Activated naive CD8-positive, alpha-beta T cell (primary cell): ENCODE measurements at regions not wholly inside any gene's neighbourhood (a gene's known extent, or its start where the extent isn't known, plus 50 kb on each side); places are given as distances from the start of the nearest gene placed in this dataset.
"Not testable (repeated sequence)": the region's sequence is repeated elsewhere in the genome, so short reads cannot be mapped to it uniquely, and the experiment has no call there.

Experiments used
- H3K27ac Mint-ChIP-seq: one replicate; pipeline ENCODE4 v1.8.0; 2021; ENCODE audit warnings: mixed read lengths
- H3K27me3 Mint-ChIP-seq: one replicate; pipeline ENCODE4 v1.8.0; 2021; ENCODE audit warnings: mixed read lengths
- H3K36me3 Mint-ChIP-seq: one replicate; pipeline ENCODE4 v1.8.0; 2021; ENCODE audit warnings: mixed read lengths
- H3K4me1 Mint-ChIP-seq: one replicate; pipeline ENCODE4 v1.8.0; 2021; ENCODE audit warnings: low read depth, mixed read lengths
- H3K4me3 Mint-ChIP-seq: one replicate; pipeline ENCODE4 v1.8.0; 2021; ENCODE audit warnings: mild to moderate bottlenecking, mixed read lengths
- H3K9me3 Mint-ChIP-seq: one replicate; pipeline ENCODE4 v1.8.0; 2021; ENCODE audit warnings: low read depth, mixed read lengths

GRCh38 chr10:124211921-124212320 is 118.5 kb upstream of the CHST15 start:
- Mint-ChIP-seq H3K27ac (no peak overlapping the region), H3K27me3 (peaks cover 2% of the 10 kb centered on the region), H3K4me1 (no peaks in the 10 kb centered on the region), H3K4me3 (no peak overlapping the region), H3K9me3 (peaks cover 4% of the 10 kb centered on the region), H3K36me3 (peaks cover 3% of the 10 kb centered on the region)

- peaks cover 2% of the 10 kb centered on the region for H3K27me3 Mint-ChIP-seq
- no peaks in the 10 kb centered on the region for H3K4me1 Mint-ChIP-seq
- H3K9me3 Mint-ChIP-seq, result peaks cover 4% of the 10 kb centered on the region
- peaks cover 3% of the 10 kb centered on the region for H3K36me3 Mint-ChIP-seq
- no peak overlapping the region for H3K27ac Mint-ChIP-seq
- H3K4me3 Mint-ChIP-seq, result no peak overlapping the region
Measured at GRCh38 chr10:124210263-124210662, 116.9 kb upstream of the CHST15 start.

GRCh38 chr10:124207391-124207790 is 114.0 kb upstream of the CHST15 start:
- peaks cover 2% of the 10 kb centered on the region for H3K27me3 Mint-ChIP-seq
- H3K4me3 Mint-ChIP-seq, result no peak overlapping the region
- peaks cover 4% of the 10 kb centered on the region for H3K9me3 Mint-ChIP-seq
- H3K4me1 Mint-ChIP-seq, result no peaks in the 10 kb centered on the region
- no peak overlapping the region for H3K27ac Mint-ChIP-seq
- H3K36me3 Mint-ChIP-seq, result peaks cover 3% of the 10 kb centered on the region

- H3K27me3 Mint-ChIP-seq, result peaks cover 2% of the 10 kb centered on the region
- no peak overlapping the region for H3K27ac Mint-ChIP-seq
- H3K4me3 Mint-ChIP-seq, result no peak overlapping the region
Measured at GRCh38 chr10:124206616-124207015, 113.2 kb upstream of the CHST15 start.

GRCh38 chr10:124205432-124205831 is 112.0 kb upstream of the CHST15 start:
- Mint-ChIP-seq H3K27me3 (peaks cover 2% of the 10 kb centered on the region), H3K4me1 (no peaks in the 10 kb centered on the region), H3K9me3 (peaks cover 4% of the 10 kb centered on the region), H3K4me3 (no peak overlapping the region), H3K36me3 (peaks cover 3% of the 10 kb centered on the region), H3K27ac (no peak overlapping the region)

More at GRCh38 chr10:124206616-124207015, 113.2 kb upstream of the CHST15 start:
- Mint-ChIP-seq H3K36me3 (peaks cover 3% of the 10 kb centered on the region), H3K4me1 (no peaks in the 10 kb centered on the region), H3K9me3 (peaks cover 4% of the 10 kb centered on the region)

GRCh38 chr10:124204726-124205125 is 111.3 kb upstream of the CHST15 start:
- no peaks in the 10 kb centered on the region for H3K4me1 Mint-ChIP-seq
- peaks cover 2% of the 10 kb centered on the region for H3K27me3 Mint-ChIP-seq
- no peak overlapping the region for H3K27ac Mint-ChIP-seq
- peaks cover 4% of the 10 kb centered on the region for H3K9me3 Mint-ChIP-seq
- H3K36me3 Mint-ChIP-seq, result peaks cover 3% of the 10 kb centered on the region
- no peak overlapping the region for H3K4me3 Mint-ChIP-seq

- Mint-ChIP-seq H3K4me1 (no peaks in the 10 kb centered on the region), H3K4me3 (no peak overlapping the region), H3K27me3 (peaks cover 10% of the 10 kb centered on the region), H3K36me3 (no peaks in the 10 kb centered on the region), H3K27ac (no peak overlapping the region), H3K9me3 (no peaks in the 10 kb centered on the region)
Measured at GRCh38 chr10:124200011-124200410, 106.6 kb upstream of the CHST15 start.

GRCh38 chr10:124198871-124199270 is 105.5 kb upstream of the CHST15 start:
- H3K4me3 Mint-ChIP-seq, result no peak overlapping the region
- H3K27me3 Mint-ChIP-seq, result peaks cover 12% of the 10 kb centered on the region
- no peaks in the 10 kb centered on the region for H3K9me3 Mint-ChIP-seq
- H3K4me1 Mint-ChIP-seq, result no peaks in the 10 kb centered on the region
- H3K27ac Mint-ChIP-seq, result no peak overlapping the region
- no peaks in the 10 kb centered on the region for H3K36me3 Mint-ChIP-seq

GRCh38 chr10:124198125-124198501 is 104.7 kb upstream of the CHST15 start:
- Mint-ChIP-seq H3K27ac (no peak overlapping the region), H3K4me3 (no peak overlapping the region), H3K4me1 (no peaks in the 10 kb centered on the region), H3K9me3 (no peaks in the 10 kb centered on the region), H3K36me3 (no peaks in the 10 kb centered on the region), H3K27me3 (peaks cover 14% of the 10 kb centered on the region)

- H3K27me3 Mint-ChIP-seq, result peaks cover 16% of the 10 kb centered on the region
- no peaks in the 10 kb centered on the region for H3K36me3 Mint-ChIP-seq
- H3K9me3 Mint-ChIP-seq, result no peaks in the 10 kb centered on the region
- H3K4me1 Mint-ChIP-seq, result no peaks in the 10 kb centered on the region
- no peak overlapping the region for H3K4me3 Mint-ChIP-seq
- H3K27ac Mint-ChIP-seq, result no peak overlapping the region
Measured at GRCh38 chr10:124197371-124198124, 104.2 kb upstream of the CHST15 start.

- H3K9me3 Mint-ChIP-seq, result no peaks in the 10 kb centered on the region
- no peak overlapping the region for H3K27ac Mint-ChIP-seq
- no peaks in the 10 kb centered on the region for H3K4me1 Mint-ChIP-seq
- no peaks in the 10 kb centered on the region for H3K36me3 Mint-ChIP-seq
- H3K27me3 Mint-ChIP-seq, result peaks cover 24% of the 10 kb centered on the region
- no peak overlapping the region for H3K4me3 Mint-ChIP-seq
Measured at GRCh38 chr10:124196659-124197058, 103.3 kb upstream of the CHST15 start.

GRCh38 chr10:124194199-124194824 is 100.9 kb upstream of the CHST15 start:
- Mint-ChIP-seq H3K4me1 (no peaks in the 10 kb centered on the region), H3K27ac (no peak overlapping the region), H3K27me3 (peaks cover 29% of the 10 kb centered on the region), H3K36me3 (no peaks in the 10 kb centered on the region), H3K9me3 (no peaks in the 10 kb centered on the region), H3K4me3 (no peak overlapping the region)

- Mint-ChIP-seq H3K4me3 (no peak overlapping the region), H3K36me3 (no peaks in the 10 kb centered on the region), H3K4me1 (no peaks in the 10 kb centered on the region), H3K27me3 (peaks cover 29% of the 10 kb centered on the region), H3K27ac (no peak overlapping the region), H3K9me3 (no peaks in the 10 kb centered on the region)
Measured at GRCh38 chr10:124193309-124193696, 99.9 kb upstream of the CHST15 start.

- H3K9me3 Mint-ChIP-seq, H3K4me3 Mint-ChIP-seq, H3K36me3 Mint-ChIP-seq, H3K27ac Mint-ChIP-seq, H3K4me1 Mint-ChIP-seq: not testable (repeated sequence)
- H3K27me3 Mint-ChIP-seq, result peaks cover 29% of the 10 kb centered on the region
Measured at GRCh38 chr10:124192664-124193308, 99.4 kb upstream of the CHST15 start.

GRCh38 chr10:124190476-124190875 is 97.1 kb upstream of the CHST15 start:
- not testable (repeated sequence) for H3K4me1 Mint-ChIP-seq, H3K9me3 Mint-ChIP-seq, H3K4me3 Mint-ChIP-seq, H3K27ac Mint-ChIP-seq, H3K36me3 Mint-ChIP-seq
- H3K27me3 Mint-ChIP-seq, result peaks cover 20% of the 10 kb centered on the region
